Gastroesophageal sphincter (tissue), 3 donors: ENCODE measurements at regions not wholly inside any gene's neighbourhood (a gene's known extent, or its start where the extent isn't known, plus 50 kb on each side); places are given as distances from the start of the nearest gene placed in this dataset.

Experiments used
- POLR2AphosphoS5 ChIP-seq: sonication (generic); formaldehyde crosslinking; IDR thresholded peaks from one replicate; pipeline ENCODE4 v1.6.1; 2017; ENCODE audit warnings: antibody characterized with exemption
- TF ChIP-seq, protein P1 (sequence below), 4 experiments: fragments of 200-600 bp in 2 of 4; fragments of 450-650 bp in 2 of 4; sonication (generic) in 1 of 4; IDR thresholded peaks; one replicate each; pipeline ENCODE4 v1.5.1; 2017 to 2019; ENCODE audit warnings: antibody characterized with exemption in 4 of 4, mild to moderate bottlenecking in 2 of 4, moderate library complexity in 2 of 4

DNA sequence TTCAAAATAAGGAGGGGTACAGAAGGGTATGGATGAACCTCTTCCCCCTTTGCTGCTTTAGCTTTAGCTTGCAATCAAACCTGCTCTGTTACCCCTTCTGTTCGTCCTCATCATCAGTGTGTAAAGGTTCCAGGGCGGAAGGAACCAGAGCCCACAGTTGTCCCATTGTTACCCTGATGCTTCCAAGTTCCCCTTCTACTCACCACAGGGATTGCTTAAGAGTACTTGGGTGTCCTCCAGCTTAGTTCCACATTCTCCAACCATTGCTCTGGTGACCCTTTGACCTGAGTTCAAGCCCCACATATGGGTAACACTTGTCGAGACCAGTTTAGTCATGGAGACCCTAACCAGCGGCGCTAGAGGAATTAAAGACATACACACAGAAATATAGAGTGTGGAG, 1080.1 kb upstream of the ALCAM start:
- TF ChIP-seq POLR2AphosphoS5: no peak
- TF ChIP-seq, protein P1, sequence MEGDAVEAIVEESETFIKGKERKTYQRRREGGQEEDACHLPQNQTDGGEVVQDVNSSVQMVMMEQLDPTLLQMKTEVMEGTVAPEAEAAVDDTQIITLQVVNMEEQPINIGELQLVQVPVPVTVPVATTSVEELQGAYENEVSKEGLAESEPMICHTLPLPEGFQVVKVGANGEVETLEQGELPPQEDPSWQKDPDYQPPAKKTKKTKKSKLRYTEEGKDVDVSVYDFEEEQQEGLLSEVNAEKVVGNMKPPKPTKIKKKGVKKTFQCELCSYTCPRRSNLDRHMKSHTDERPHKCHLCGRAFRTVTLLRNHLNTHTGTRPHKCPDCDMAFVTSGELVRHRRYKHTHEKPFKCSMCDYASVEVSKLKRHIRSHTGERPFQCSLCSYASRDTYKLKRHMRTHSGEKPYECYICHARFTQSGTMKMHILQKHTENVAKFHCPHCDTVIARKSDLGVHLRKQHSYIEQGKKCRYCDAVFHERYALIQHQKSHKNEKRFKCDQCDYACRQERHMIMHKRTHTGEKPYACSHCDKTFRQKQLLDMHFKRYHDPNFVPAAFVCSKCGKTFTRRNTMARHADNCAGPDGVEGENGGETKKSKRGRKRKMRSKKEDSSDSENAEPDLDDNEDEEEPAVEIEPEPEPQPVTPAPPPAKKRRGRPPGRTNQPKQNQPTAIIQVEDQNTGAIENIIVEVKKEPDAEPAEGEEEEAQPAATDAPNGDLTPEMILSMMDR (IDR thresholded peaks at IDR 0.05): no peak
